ENCODE measurements at regions not wholly inside any gene's neighbourhood (a gene's known extent, or its start where the extent isn't known, plus 50 kb on each side); places are given as distances from the start of the nearest gene placed in this dataset.

DNA sequence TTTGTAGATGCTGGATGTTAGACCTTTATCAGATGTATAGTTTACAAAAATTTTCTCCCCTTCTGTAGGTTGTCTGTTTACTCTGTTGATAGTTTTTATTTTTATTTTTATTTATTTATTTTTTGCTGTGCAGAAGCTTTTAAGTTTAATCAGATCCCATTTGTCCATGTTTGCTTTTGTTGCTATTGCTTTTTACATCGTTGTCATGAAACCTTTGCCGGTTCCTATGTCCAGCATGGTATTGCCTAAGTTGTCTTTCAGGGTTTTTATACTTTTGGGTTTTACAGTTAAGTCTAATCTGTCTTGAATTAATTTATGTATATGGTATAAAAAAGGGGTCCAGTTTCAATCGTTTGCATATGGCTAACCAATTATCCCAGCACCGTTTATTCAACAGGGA lies 819.5 kb downstream of the KCNT2 start:
- intact Hi-C loops (cut with micrococcal nuclease) = no loop called here
- BruUV-seq (replicated peaks) = no TSS peak
- DNase-seq (ENCODE audit: low read depth, low spot score) (no peak), FAIRE-seq (no peak)
- H3K36me3 ChIP-seq (ENCODE audit: control insufficient read depth in 2 of 2, extremely low read depth in 1 of 2, insufficient read depth in 2 of 2, low read length in 2 of 2) = no peaks in the 10 kb centered on the region
- TF ChIP-seq EZH2 (IDR thresholded peaks at IDR 0.05; ENCODE audit: borderline replicate concordance, low read depth, low read length, severe bottlenecking) (no peak), GATA2 (IDR thresholded peaks at IDR 0.05; ENCODE audit: insufficient read depth, insufficient read length, low read depth, low read length) (no peak), MYC (IDR thresholded peaks at IDR 0.05; ENCODE audit: low read depth, low read length) (no peak), POLR2AphosphoS5 (IDR thresholded peaks at IDR 0.05; ENCODE audit: insufficient read depth, low read depth, low read length) (no peak), JUN (IDR thresholded peaks at IDR 0.05; ENCODE audit: borderline replicate concordance, insufficient read depth, insufficient read length, low read depth) (no peak), FOS (IDR thresholded peaks at IDR 0.05; ENCODE audit: borderline replicate concordance, insufficient read depth, low read length) (no peak), POLR2A (IDR thresholded peaks at IDR 0.05; ENCODE audit: low read depth, low read length) (no peak)
- TF ChIP-seq, protein P1, sequence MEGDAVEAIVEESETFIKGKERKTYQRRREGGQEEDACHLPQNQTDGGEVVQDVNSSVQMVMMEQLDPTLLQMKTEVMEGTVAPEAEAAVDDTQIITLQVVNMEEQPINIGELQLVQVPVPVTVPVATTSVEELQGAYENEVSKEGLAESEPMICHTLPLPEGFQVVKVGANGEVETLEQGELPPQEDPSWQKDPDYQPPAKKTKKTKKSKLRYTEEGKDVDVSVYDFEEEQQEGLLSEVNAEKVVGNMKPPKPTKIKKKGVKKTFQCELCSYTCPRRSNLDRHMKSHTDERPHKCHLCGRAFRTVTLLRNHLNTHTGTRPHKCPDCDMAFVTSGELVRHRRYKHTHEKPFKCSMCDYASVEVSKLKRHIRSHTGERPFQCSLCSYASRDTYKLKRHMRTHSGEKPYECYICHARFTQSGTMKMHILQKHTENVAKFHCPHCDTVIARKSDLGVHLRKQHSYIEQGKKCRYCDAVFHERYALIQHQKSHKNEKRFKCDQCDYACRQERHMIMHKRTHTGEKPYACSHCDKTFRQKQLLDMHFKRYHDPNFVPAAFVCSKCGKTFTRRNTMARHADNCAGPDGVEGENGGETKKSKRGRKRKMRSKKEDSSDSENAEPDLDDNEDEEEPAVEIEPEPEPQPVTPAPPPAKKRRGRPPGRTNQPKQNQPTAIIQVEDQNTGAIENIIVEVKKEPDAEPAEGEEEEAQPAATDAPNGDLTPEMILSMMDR (IDR thresholded peaks at IDR 0.05; ENCODE audit: extremely low read depth in 1 of 2, insufficient read depth in 1 of 2, low read depth in 1 of 2, low read length in 2 of 2) = no peak
- TF ChIP-seq, protein P2, sequence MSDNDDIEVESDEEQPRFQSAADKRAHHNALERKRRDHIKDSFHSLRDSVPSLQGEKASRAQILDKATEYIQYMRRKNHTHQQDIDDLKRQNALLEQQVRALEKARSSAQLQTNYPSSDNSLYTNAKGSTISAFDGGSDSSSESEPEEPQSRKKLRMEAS (IDR thresholded peaks at IDR 0.05; ENCODE audit: insufficient read depth, insufficient read length) = no peak
- dilution Hi-C loops (cut with MboI; ENCODE audit: extremely low pct_ligation_motif_present, low sequenced_read_pairs) = no loop called here
- H2AFZ ChIP-seq (ENCODE audit: low read depth, low read length) = no peak overlapping the region
- no peaks in the 10 kb centered on the region for H3K27me3 ChIP-seq (ENCODE audit: control insufficient read depth in 2 of 2, insufficient read depth in 2 of 2, low read length in 2 of 2)
- CTCF ChIA-PET = no interaction called here
- H3K27ac ChIP-seq (ENCODE audit: insufficient read depth, low read depth, low read length) = no peak overlapping the region
- POLR2A ChIA-PET = interaction anchor here (0.7 kb wide), 1 partner anchor 86 kb away, joined by 4 read pairs; no protein-coding TSS in a partner anchor
- H3K9me3 ChIP-seq (replicated peaks; ENCODE audit: control insufficient read depth, insufficient read depth, low read length) = no peaks in the 10 kb centered on the region
- no peak overlapping the region for H3K4me2 ChIP-seq (ENCODE audit: insufficient read depth, low read length)
- H3K9ac ChIP-seq (replicated peaks; ENCODE audit: extremely low read depth, insufficient read depth, low read length) = no peak overlapping the region
- no peaks in the 10 kb centered on the region for H3K4me1 ChIP-seq (ENCODE audit: control insufficient read depth, extremely low read depth, insufficient read depth, low read length)
- no peaks in the 10 kb centered on the region for H3K79me2 ChIP-seq (ENCODE audit: control insufficient read depth, insufficient read depth, low read length)
- no peaks in the 10 kb centered on the region for H3K9me1 ChIP-seq (replicated peaks; ENCODE audit: control insufficient read depth, extremely low read depth, insufficient read depth, low read length)
- H3K4me3 ChIP-seq (replicated peaks in 1 of 3; ENCODE audit: insufficient read depth in 1 of 3, low read depth in 1 of 3, low read length in 3 of 3) = no peak overlapping the region
- H4K20me1 ChIP-seq (replicated peaks; ENCODE audit: control insufficient read depth, extremely low read depth, insufficient read depth, low read length) = no peaks in the 10 kb centered on the region
